GM18505 (cell line): ENCODE measurements at regions not wholly inside any gene's neighbourhood (a gene's known extent, or its start where the extent isn't known, plus 50 kb on each side); places are given as distances from the start of the nearest gene placed in this dataset.

ENCODE experiments used
- ATAC-seq: cut with Tn5 transposase; IDR thresholded peaks from one replicate; pipeline ENCODE4 v1.9.1; 2021; ENCODE audit not compliant: unreplicated experiment
- POLR2A ChIP-seq: IDR thresholded peaks from 4 replicates; pipeline ENCODE4 v1.6.1; 2011; ENCODE audit warnings: borderline replicate concordance; ENCODE audit not compliant: insufficient read depth, insufficient read length; ENCODE audit errors: extremely low read depth

DNA sequence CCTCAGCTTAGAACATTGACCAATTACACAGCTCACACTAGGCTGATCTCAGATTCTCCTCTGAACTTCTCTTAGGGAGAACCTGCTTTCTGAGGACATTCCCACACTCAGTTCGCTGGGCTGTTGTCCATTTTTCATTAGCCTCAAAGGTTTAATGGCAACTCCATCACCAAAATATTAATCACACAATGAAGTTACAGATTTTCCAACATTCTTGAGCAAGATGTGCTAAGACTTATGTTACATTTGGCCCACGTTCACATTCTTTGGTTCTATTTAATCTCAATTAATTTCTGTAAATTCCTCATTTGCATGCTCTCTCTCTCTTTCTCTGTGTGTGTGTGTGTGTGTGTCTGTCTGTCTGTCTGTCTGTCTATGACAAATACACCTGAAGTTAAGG, 82.3 kb upstream of the EDNRA start:
- no peak for ATAC-seq

DNA sequence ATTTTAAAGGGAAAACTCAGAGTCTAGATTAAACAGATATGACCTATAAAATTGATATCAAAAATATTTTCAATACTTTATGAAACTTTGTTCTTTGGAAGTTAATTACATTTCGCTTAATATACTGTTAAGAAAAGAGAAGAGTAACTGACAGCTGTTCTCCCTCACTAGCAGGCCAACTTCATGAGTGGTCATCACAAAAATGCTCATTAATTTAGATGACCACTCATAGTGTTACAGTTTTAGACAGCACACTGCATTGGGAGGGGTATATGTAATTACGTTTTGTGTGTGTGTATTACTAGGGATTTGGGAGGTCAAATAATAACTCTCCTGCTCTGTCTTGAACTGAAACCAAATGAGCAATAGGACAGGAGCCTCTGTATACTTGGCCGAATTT, 80.2 kb upstream of the EDNRA start:
- no peak for ATAC-seq
- TF ChIP-seq POLR2A: no peak

More for the DNA sequence above, 82.3 kb upstream of the EDNRA start:
- no peak for TF ChIP-seq POLR2A

DNA sequence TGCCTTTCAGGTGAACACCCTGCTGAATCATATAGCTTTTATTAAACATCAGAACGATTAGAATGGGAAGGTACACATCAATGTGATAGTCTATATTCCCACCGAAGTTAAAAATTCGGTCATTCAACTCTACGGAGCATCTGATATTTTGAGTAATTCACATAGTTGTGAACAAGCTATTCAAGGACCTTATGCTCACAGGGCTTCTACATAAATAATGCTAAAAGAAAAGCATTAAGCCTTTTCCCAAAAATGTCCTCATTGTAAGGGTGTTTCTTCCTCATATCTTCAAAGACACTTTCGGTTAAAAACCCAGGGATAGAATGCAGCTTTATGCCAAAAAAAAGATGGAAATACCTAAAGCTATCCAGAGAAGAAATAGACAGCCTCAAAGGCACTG, 79.7 kb upstream of the EDNRA start:
- no peak for TF ChIP-seq POLR2A
- no peak for ATAC-seq

DNA sequence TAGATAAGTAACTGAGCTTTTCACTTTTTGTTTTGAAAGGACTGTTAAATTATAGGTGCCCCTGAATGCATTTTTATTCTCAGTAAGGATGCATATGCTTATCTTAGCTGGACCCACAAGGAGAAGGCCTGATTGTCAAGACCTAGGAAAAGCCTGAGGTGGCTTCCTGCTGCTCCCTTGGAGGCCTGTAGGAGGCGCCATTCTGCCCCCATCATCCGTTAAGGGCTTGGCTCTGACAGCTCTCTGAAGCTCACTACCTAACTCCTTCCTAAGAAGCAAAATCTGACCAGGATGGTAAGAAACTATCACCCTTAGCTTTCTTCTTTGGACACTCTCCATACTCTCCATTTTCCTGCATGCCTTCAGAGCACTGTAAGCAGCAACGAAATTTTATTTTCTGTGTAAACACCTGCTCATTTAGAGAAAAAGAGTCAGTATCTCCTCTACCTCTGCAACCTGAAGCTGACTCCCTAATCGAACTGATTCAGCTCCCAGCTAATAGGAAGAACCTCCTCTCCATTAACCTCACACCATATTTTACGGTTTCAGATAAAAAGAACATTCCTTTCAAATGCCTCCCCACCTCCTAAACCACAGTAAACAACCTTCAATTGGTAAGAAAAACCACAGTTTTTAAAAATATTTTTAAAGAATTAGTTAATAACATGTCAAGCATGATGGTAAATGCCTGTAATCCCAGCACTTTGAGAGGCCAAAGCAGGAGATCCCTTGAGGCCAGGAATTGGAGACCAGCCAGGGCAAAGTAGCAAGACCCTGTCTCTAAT, 73.4 kb upstream of the EDNRA start:
- no peak for ATAC-seq
- TF ChIP-seq POLR2A: no peak

DNA sequence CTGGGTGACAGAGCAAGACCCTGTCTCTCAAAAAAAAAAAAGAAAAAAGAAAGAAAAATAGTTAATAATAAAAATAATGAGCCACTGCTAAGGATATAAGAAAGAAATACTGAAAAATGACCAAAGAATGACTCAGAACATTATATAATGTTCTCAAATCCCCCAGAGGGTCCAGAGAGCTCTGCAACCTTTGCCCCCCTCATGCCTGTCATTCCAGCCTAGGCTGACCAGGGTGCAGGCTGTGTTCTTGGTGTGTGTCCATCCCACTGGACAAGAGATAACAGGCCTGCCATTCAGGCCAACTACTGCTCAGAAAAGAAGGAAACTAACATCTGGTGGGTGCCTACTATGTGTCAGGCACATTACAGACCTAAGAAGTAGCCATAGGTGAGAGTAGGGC, 72.7 kb upstream of the EDNRA start:
- no peak for ATAC-seq
- no peak for TF ChIP-seq POLR2A

DNA sequence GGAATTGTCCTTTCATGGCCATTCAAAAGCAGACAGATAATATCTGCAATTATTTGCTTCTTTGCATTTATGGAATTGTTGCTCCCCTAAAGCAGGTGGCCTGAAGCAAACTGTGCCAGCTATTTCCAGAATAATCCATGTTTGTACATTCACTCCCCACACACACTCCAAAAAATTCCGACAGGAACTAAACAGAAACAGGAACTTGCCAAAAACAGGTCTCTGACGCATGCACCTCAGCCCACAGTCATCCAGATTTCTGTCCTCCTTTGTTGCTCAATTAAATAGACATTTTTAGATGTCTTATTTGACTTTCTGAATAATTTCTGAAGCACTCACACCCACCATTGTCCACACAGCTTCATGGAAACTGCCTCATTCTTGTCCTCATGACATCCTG, 71.5 kb upstream of the EDNRA start:
- TF ChIP-seq POLR2A: no peak
- no peak for ATAC-seq

DNA sequence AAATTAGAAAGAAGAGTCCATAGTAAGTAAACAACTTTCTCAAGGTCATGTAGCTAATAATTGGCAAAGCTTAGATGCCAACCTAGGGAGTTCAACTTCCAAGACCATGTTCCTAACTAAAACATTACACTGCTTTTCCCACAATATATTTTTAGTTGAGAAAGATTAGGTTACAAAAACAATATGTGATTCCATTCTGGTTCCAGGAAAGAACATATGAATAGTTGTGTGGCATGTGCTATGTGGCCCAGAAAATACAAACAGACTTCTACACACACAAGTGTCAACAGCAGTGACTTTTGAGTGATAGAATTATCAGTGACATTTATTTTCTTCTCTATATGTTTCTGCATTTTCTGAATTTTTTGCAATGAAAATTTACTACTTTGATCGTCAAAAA, 62.7 kb upstream of the EDNRA start:
- ATAC-seq: no peak
- no peak for TF ChIP-seq POLR2A

DNA sequence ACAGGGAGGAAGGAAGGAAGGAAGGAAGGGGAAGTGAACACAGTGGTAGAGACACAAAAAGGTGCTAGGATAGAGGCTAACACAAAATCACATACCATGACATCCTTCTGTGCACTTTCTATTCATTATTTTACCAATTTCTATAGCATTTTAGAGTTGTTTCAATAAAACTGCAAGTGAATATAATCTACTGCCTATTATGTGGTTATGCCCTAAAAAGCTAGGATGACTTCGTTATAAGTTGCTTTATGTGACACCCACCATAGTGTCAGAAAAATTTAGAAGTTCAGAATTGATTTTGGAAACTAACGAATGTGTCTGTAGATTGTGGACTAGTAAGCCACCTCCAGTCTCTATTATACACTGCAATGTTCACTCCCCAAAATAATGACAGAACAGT, 59.4 kb upstream of the EDNRA start:
- ATAC-seq: no peak
- no peak for TF ChIP-seq POLR2A

DNA sequence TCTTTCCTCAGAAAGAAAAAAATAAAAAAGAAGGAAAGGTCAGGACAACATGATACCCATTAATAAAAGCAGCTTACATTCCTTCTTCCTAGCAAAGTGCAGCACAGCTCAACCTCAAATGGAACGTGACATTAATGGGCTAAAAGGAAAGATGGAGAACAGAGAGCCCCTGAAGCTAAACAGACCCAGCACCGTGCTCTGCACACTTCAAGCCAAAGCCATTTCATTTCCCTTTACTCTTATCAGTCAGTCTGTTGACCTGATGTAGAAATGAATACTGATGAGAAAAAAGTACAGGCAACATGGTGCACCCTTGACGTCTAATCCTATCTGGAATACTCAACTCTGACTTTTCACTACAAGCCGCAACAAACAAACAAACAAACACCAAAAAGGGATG, 57.7 kb upstream of the EDNRA start:
- no peak for ATAC-seq

DNA sequence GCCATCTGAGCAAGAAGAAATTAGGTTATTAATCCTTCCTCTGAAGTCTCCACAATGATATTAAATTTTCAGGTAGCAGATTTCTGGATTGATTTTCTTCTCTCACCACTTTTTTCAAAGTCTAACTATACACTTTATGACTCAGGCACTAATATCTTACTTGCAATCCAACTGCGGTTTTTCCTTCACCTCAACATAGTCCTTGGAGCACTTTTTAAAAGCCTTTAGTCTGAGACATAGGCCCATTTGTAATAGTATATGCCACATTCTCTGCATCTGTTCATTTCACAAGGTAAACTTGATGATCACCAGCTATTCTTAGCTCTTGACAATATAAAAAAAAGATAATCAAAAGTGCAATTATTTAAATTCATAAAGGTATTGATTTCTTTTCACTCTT, 55.9 kb upstream of the EDNRA start:
- TF ChIP-seq POLR2A: no peak
- no peak for ATAC-seq

More for the DNA sequence above, 57.7 kb upstream of the EDNRA start:
- TF ChIP-seq POLR2A: no peak

DNA sequence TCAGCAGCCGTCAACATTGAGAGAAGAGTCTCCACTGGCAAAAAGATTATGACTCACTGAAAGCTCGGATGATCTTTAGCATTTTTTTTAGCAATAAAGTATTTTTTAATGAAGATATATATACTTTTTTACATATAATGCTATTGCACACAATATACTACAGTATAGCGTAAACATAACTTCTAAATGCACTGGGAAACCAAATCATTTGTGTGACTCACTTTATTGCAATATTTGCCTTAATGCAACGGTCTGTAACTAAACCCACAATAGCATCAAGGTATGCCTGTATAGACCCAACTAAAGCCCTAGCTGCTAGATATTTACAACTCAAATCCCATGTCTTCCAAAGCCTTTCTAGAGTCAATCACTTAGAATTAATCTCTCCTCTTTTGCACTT, 52.3 kb upstream of the EDNRA start:
- no peak for ATAC-seq
- TF ChIP-seq POLR2A: no peak

DNA sequence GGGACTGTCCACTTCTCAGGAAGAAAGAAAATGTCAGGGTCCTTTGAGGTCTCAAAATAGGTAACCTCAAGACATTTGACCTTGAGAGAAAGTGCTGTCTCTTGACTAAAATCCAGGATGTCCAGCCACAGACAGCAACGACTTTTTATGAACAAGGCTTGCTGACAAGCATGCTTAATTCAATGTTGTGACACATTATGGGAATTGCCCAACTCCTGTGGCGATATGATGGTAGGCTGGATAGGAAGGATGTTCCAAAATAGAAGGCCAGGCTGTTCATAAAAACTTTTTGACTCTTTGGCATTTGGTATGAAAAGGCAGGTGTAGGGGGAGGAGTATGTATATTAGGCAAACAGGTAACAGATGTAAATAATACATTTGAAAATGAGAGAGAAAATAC, 50.8 kb upstream of the EDNRA start:
- TF ChIP-seq POLR2A: no peak
- ATAC-seq: no peak
